GM19455 (cell line): ENCODE measurements at regions not wholly inside any gene's neighbourhood (a gene's known extent, or its start where the extent isn't known, plus 50 kb on each side); places are given as distances from the start of the nearest gene placed in this dataset.
"Not testable (repeated sequence)": the region's sequence is repeated elsewhere in the genome, so short reads cannot be mapped to it uniquely, and the experiment has no call there.

ENCODE experiments used
- ATAC-seq: cut with Tn5 transposase; IDR thresholded peaks from one replicate; pipeline ENCODE4 v1.9.1; 2021; ENCODE audit not compliant: unreplicated experiment

- not testable (repeated sequence) for ATAC-seq
These were observed 240.8 kb downstream of the FAT3 start for GRCh38 chr11:92465410-92465809.

GRCh38 chr11:92473736-92474135 is 249.1 kb downstream of the FAT3 start:
- ATAC-seq: no peak

GRCh38 chr11:92475316-92475715 is 250.7 kb downstream of the FAT3 start:
- ATAC-seq: no peak

DNA sequence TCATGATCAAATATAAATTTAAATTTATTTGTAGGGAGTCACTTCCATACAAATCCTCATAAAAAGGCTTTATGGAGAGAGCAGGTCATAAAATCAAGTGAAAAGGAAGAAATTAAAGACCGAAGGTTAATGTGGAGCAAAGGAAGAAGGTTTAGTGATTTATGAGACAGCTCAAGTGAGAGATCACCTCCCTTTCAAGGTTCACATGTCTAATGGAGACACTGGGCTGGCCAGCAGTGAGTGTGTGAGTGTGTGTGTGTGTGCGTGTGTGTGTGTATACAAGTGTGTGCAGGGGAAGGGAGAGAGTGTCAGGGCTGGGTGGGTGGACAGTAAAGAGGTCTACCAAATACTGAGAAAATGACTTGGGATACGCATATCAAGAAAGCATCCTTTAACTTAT is 251.2 kb downstream of the FAT3 start:
- no peak for ATAC-seq

- ATAC-seq: no peak
These were observed 253.1 kb downstream of the FAT3 start for GRCh38 chr11:92477686-92478085.

DNA sequence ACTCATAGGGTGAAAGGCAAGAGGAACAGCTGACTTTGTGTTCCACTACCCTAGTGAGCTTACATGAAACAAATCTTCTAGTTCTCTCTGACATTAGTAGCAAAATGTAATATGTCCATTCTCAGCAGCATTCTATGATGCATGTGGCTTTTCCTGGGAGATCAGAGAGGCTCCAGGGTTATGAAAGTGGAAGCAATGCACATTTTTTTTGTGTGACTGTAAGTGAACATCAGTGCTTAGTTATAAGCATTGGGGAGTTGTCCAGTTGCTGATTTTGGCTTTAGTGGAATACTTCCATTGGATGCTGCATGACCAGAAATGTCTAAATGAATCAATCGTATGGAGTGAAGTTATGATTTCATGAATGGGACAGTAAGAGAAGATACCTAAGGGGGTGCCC is 255.9 kb downstream of the FAT3 start:
- ATAC-seq: no peak

DNA sequence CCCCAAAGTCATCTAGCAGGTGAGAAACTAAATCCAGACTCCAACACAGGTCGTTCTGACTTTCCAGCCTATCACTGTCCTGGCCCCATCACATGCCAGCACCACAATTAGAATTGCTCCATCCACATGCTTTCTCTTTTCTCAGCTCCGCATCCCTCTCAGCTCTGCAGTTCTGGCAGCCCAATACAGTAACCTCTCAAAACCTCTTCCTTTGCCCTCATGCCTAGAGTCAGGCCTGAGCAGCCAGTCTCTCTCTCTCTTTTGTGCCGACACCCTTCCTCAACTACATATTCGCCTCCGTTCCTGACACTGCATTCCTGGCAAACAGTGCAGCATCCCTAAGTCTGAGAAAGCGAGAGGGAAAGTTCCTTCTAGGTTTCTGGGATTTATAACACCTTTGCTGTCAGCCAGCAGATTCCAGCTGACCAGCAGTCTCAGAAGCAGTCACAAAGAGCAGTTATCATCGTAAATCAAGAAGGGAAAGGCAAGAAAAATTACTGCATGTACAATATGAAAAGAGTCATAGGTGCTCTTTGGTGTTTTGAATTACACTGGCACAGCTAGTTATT is 258.0 kb downstream of the FAT3 start:
- no peak for ATAC-seq

- no peak for ATAC-seq
These were observed 260.0 kb downstream of the FAT3 start for GRCh38 chr11:92484570-92484969.

GRCh38 chr11:92489826-92490399 is 265.3 kb downstream of the FAT3 start:
- no peak for ATAC-seq

GRCh38 chr11:92492372-92492771 is 267.8 kb downstream of the FAT3 start:
- no peak for ATAC-seq

- ATAC-seq: no peak
These were observed 270.6 kb downstream of the FAT3 start for GRCh38 chr11:92495107-92495793.

- ATAC-seq: no peak
These were observed 275.8 kb downstream of the FAT3 start for GRCh38 chr11:92500453-92500852.

GRCh38 chr11:92501066-92501739 is 276.6 kb downstream of the FAT3 start:
- ATAC-seq: no peak

GRCh38 chr11:92504004-92504403 is 279.4 kb downstream of the FAT3 start:
- ATAC-seq: no peak

- ATAC-seq: no peak
These were observed 279.9 kb downstream of the FAT3 start for GRCh38 chr11:92504534-92504933.

DNA sequence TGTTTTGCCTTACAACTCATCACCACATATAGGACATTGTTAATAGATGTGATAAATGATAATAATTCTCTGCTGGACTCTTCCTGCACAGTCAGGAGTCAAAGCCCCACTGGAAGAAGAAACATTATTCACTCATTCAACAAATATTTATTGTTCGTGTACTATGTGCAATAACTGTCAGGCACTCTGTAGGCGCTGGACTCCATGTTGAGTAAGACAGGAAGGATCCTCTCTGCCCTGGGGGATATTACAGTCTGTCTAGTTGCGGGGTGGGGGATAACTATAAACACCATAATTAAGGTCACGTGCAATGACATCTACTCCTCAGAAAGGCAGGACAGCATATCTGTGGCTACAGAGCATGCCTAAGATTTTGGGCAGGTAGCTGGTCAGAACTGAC is 281.1 kb downstream of the FAT3 start:
- ATAC-seq: no peak

DNA sequence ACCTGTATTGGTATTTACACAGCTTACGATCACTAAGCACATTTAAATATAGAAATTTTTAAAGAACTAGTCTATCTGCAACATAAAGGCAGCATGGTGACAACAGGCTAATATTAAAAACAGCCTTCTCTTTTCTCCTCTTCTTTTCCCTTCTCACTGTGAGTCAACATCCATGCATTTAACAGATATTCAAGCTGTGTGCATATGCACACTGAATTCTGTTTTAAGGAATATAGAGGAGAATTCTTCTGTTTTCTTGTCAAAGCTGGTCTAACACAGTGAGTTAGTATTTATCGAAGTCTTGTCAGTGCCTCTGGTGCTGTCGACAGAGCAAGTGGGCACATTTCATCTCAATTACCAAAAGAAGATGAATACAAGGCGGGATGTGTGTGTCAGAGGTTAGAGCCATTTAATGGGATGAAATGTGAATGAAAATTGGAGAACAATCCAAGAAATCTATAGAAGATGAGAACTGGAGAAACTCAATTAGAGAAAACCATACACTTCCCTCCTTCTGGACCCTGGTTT is 282.3 kb downstream of the FAT3 start:
- ATAC-seq: no peak

DNA sequence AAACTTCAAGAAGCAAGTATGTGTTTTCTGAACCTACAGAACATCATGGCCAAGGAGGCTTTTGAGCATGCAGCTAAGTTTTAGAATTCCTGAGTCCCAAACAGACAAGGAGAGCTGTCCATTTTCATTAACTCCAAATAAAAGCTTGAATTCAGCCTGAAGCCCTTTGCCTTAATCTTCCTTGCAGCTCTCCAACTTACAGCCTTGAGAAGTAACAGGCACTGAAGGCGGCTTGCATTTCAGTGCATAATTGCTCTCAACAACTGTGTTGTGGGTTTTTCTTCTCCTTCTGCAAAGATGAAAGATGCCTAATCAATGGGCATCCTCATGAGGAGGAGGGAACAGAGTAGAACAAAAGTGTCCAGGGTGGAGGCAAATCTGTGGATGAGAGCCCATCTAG is 286.0 kb downstream of the FAT3 start:
- ATAC-seq: no peak

DNA sequence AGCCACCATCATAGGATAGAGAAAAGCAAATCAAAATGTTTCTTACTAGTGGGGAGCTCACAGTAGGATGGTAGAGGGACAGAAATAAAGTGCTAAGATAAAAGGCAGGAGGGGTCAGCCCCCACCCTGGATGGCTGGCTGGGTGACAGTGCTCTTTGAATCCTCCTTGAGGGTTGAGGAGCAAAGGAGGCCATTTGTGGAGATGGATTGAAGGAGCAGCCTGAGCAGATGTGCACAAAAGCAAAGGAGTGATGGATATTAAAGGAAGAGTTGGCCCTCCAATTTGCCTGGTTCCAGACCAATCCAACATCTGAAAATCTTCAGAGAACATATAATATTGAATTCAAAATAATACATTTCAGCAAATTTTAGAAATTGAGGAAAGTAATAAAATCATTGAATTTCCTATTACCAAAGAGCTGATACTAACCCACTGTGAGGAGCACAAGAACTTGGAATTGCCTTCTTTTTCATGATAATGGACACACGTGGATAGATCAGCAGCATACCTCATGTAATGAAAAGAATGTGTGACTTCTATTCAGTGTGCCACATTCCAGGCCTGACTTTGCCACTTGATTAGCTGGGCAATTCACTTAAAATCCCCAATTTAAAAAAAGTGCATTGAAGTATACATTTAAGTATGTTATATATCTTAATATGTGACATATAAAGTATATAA is 287.0 kb downstream of the FAT3 start:
- no peak for ATAC-seq

DNA sequence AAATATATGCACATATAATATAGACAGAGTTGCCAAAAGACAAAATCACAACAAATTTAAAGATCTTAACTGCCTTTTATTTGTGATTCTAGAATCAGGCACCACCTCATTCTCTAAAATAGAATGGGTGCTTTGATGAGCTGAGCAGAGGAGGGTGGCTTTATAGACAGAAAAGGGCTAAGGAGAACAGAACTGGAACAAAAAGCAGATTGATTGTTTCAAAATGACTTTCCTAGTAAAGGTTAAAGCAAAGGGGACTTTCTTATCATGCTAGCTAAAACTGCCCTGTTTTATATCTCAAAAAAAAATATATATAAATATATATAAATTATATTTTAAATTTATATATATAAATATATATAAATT is 287.6 kb downstream of the FAT3 start:
- no peak for ATAC-seq

- no peak for ATAC-seq
These were observed 299.0 kb downstream of the FAT3 start for GRCh38 chr11:92523611-92524010.
